Calu3 (cell line): ENCODE measurements at regions not wholly inside any gene's neighbourhood (a gene's known extent, or its start where the extent isn't known, plus 50 kb on each side); places are given as distances from the start of the nearest gene placed in this dataset.

ENCODE experiments used
- BruUV-seq: library from RNA; stranded (reverse); fragments of 400-500 nt; replicated peaks from 2 replicates; lab custom pipeline; 2021; lab: Mats Ljungman, UMichigan
- CTCF ChIA-PET: fragments of 300-600 bp; sonication (Branson Sonifier 250); formaldehyde crosslinking; loops from one replicate; lab custom pipeline; 2022; ENCODE audit warnings: antibody characterized with exemption; lab: Charles Lee
- DNase-seq: peaks from one replicate; pipeline ENCODE4 v3.0.0; 2022
- H3K27ac Mint-ChIP-seq: one replicate; pipeline ENCODE4 v1.8.0; 2022; ENCODE audit warnings: mixed read lengths; ENCODE audit not compliant: unreplicated experiment
- H3K27me3 Mint-ChIP-seq: one replicate; pipeline ENCODE4 v1.8.0; 2022; ENCODE audit warnings: mixed read lengths; ENCODE audit not compliant: unreplicated experiment
- H3K36me3 Mint-ChIP-seq: one replicate; pipeline ENCODE4 v1.8.0; 2022; ENCODE audit warnings: mild to moderate bottlenecking, moderate library complexity, mixed read lengths; ENCODE audit not compliant: insufficient read depth, unreplicated experiment
- H3K4me1 Mint-ChIP-seq: one replicate; pipeline ENCODE4 v1.8.0; 2022; ENCODE audit warnings: mild to moderate bottlenecking, low read depth, mixed read lengths; ENCODE audit not compliant: unreplicated experiment
- H3K4me3 Mint-ChIP-seq: one replicate; pipeline ENCODE4 v1.8.0; 2022; ENCODE audit warnings: mild to moderate bottlenecking, low read depth, moderate library complexity, mixed read lengths; ENCODE audit not compliant: unreplicated experiment
- H3K9me3 Mint-ChIP-seq: one replicate; pipeline ENCODE4 v1.8.0; 2022; ENCODE audit warnings: low read depth, mixed read lengths; ENCODE audit not compliant: unreplicated experiment
- CTCF ChIP-seq: fragments of 200-600 bp; IDR thresholded peaks from one replicate; pipeline ENCODE4 v1.8.0; 2022; ENCODE audit warnings: antibody characterized with exemption; ENCODE audit not compliant: unreplicated experiment
- intact Hi-C: fragments of 100-400 bp; cut with micrococcal nuclease; formaldehyde crosslinking; loops from one replicate; pipeline ENCODE4 v1.10.0; 2022; ENCODE audit not compliant: unreplicated experiment

- BruUV-seq, result no TSS peak
- CTCF ChIA-PET, result no interaction called here
- no peak overlapping the region for H3K4me3 Mint-ChIP-seq
- H3K36me3 Mint-ChIP-seq, result no peaks in the 10 kb centered on the region
- intact Hi-C loops, result no loop called here
- no peaks in the 10 kb centered on the region for H3K27me3 Mint-ChIP-seq
- no peaks in the 10 kb centered on the region for H3K9me3 Mint-ChIP-seq
- peaks cover 13% of the 10 kb centered on the region for H3K4me1 Mint-ChIP-seq
- no peak overlapping the region for H3K27ac Mint-ChIP-seq
- no peak for TF ChIP-seq CTCF
- no peak for DNase-seq
These were observed 119.2 kb downstream of the ETS2 start for GRCh38 chr21:38924954-38925353.

- CTCF ChIA-PET, result no interaction called here
- Mint-ChIP-seq H3K27ac (no peak overlapping the region), H3K9me3 (no peaks in the 10 kb centered on the region), H3K4me1 (peaks cover 28% of the 10 kb centered on the region), H3K27me3 (no peaks in the 10 kb centered on the region), H3K36me3 (no peaks in the 10 kb centered on the region), H3K4me3 (no peak overlapping the region)
- DNase-seq, result no peak
- TF ChIP-seq CTCF, result no peak
- no TSS peak for BruUV-seq
- intact Hi-C loops, result no loop called here
These were observed 117.7 kb downstream of the ETS2 start for GRCh38 chr21:38923429-38923828.

GRCh38 chr21:38922474-38923235 lies 116.9 kb downstream of the ETS2 start:
- no peaks in the 10 kb centered on the region for H3K36me3 Mint-ChIP-seq
- no peaks in the 10 kb centered on the region for H3K27me3 Mint-ChIP-seq
- intact Hi-C loops, result no loop called here
- TF ChIP-seq CTCF, result no peak
- no peak for DNase-seq
- CTCF ChIA-PET, result no interaction called here
- H3K4me3 Mint-ChIP-seq, result no peak overlapping the region
- BruUV-seq, result no TSS peak
- no peaks in the 10 kb centered on the region for H3K9me3 Mint-ChIP-seq
- H3K27ac Mint-ChIP-seq, result no peak overlapping the region
- peaks cover 31% of the 10 kb centered on the region for H3K4me1 Mint-ChIP-seq

- peaks cover 40% of the 10 kb centered on the region for H3K4me1 Mint-ChIP-seq
- no peak overlapping the region for H3K4me3 Mint-ChIP-seq
- no peak for DNase-seq
- no peak for TF ChIP-seq CTCF
- H3K27me3 Mint-ChIP-seq, result no peaks in the 10 kb centered on the region
- no peaks in the 10 kb centered on the region for H3K9me3 Mint-ChIP-seq
- no peak overlapping the region for H3K27ac Mint-ChIP-seq
- no TSS peak for BruUV-seq
- intact Hi-C loops, result no loop called here
- CTCF ChIA-PET, result no interaction called here
- no peaks in the 10 kb centered on the region for H3K36me3 Mint-ChIP-seq
These were observed 116.0 kb downstream of the ETS2 start for GRCh38 chr21:38921511-38922251.
